Keratinocyte (primary cell): ENCODE measurements at regions not wholly inside any gene's neighbourhood (a gene's known extent, or its start where the extent isn't known, plus 50 kb on each side); places are given as distances from the start of the nearest gene placed in this dataset.

Source experiments
- DNase-seq: peaks from one replicate; pipeline ENCODE4 v3.0.0-alpha.2; 2011; ENCODE audit warnings: low read depth, missing footprints, low spot score
- FAIRE-seq: peaks from 2 replicates; lab custom pipeline; 2011; peaks lifted over from hg19 to GRCh38; lab: Jason Lieb, UNC
- H2AFZ ChIP-seq: 2 replicates; pipeline ENCODE4 v1.6.0; 2012; ENCODE audit warnings: low read length, control low read depth, inconsistent platforms; ENCODE audit not compliant: control insufficient read depth
- H3K27ac ChIP-seq: 2 replicates; pipeline ENCODE4 v1.5.1; 2011; ENCODE audit warnings: low read length; ENCODE audit not compliant: control insufficient read depth, insufficient read depth
- H3K27me3 ChIP-seq: 3 replicates; pipeline ENCODE4 v1.6.0; 2011; ENCODE audit warnings: low read length; ENCODE audit not compliant: control insufficient read depth, insufficient read depth; ENCODE audit errors: extremely low read depth
- H3K36me3 ChIP-seq, 2 experiments: 2 replicates in 1 of 2; 3 replicates in 1 of 2; pipeline ENCODE4 v1.5.1; 2011; ENCODE audit warnings: low read length in 2 of 2, mild to moderate bottlenecking in 1 of 2; ENCODE audit not compliant: control insufficient read depth in 2 of 2, insufficient read depth in 2 of 2; ENCODE audit errors: extremely low read depth in 1 of 2
- H3K4me1 ChIP-seq: 3 replicates; pipeline ENCODE4 v1.5.1; 2011; ENCODE audit warnings: low read length; ENCODE audit not compliant: control insufficient read depth, insufficient read depth; ENCODE audit errors: extremely low read depth
- H3K4me2 ChIP-seq: 3 replicates; pipeline ENCODE4 v1.6.0; 2011; ENCODE audit warnings: low read depth, low read length; ENCODE audit not compliant: control insufficient read depth, insufficient read depth; ENCODE audit errors: extremely low read depth
- H3K4me3 ChIP-seq, 3 experiments: fragments of 200-600 bp in 1 of 3; sonication (generic) in 1 of 3; 2 replicates in 2 of 3; 3 replicates in 1 of 3; pipeline ENCODE4 v1.5.1; 2011 to 2016; ENCODE audit warnings: low read length in 3 of 3, mild to moderate bottlenecking in 3 of 3, control low read depth in 2 of 3, inconsistent platforms in 1 of 3, low read depth in 1 of 3, mixed read lengths in 1 of 3, mixed run types in 1 of 3, moderate library complexity in 1 of 3; ENCODE audit not compliant: control insufficient read depth in 2 of 3, insufficient read depth in 2 of 3; ENCODE audit errors: extremely low read depth in 1 of 3
- H3K79me2 ChIP-seq: 2 replicates; pipeline ENCODE4 v1.6.0; 2012; ENCODE audit warnings: low read length; ENCODE audit not compliant: control insufficient read depth, insufficient read depth
- H3K9ac ChIP-seq: 3 replicates; pipeline ENCODE4 v1.6.0; 2011; ENCODE audit warnings: low read length; ENCODE audit not compliant: control insufficient read depth, insufficient read depth; ENCODE audit errors: extremely low read depth
- H3K9me1 ChIP-seq: 3 replicates; pipeline ENCODE4 v1.6.0; 2011; ENCODE audit warnings: low read length; ENCODE audit not compliant: control insufficient read depth, insufficient read depth; ENCODE audit errors: extremely low read depth
- H3K9me3 ChIP-seq: 2 replicates; pipeline ENCODE4 v1.5.1; 2012; ENCODE audit warnings: low read depth, low read length; ENCODE audit not compliant: control insufficient read depth
- H4K20me1 ChIP-seq: 3 replicates; pipeline ENCODE4 v1.6.0; 2011; ENCODE audit warnings: low read length; ENCODE audit not compliant: control insufficient read depth, insufficient read depth; ENCODE audit errors: extremely low read depth
- EZH2 ChIP-seq: IDR thresholded peaks from one replicate; pipeline ENCODE4 v1.6.1; 2012; ENCODE audit warnings: inconsistent platforms, mild to moderate bottlenecking, low read length, moderate library complexity
- dilution Hi-C: fragments of 300-500 bp; cut with MboI; formaldehyde crosslinking; loops from one replicate; pipeline ENCODE4 v1.7.0; 2020; ENCODE audit warnings: low sequenced_read_pairs; ENCODE audit not compliant: extremely low pct_ligation_motif_present
- TF ChIP-seq, protein P1 (sequence below), 3 experiments: IDR thresholded peaks in 1 of 3; conservative IDR thresholded peaks in 1 of 3; optimal IDR thresholded peaks in 1 of 3; 2 replicates in 2 of 3; 3 replicates in 1 of 3; pipeline versions ENCODE3 to v1.5.1; 2011; ENCODE audit warnings: low read length in 3 of 3, mild to moderate bottlenecking in 3 of 3, moderate library complexity in 2 of 3, control low read depth in 1 of 3, inconsistent platforms in 1 of 3; ENCODE audit not compliant: insufficient read depth in 2 of 3; ENCODE audit errors: extremely low read depth in 1 of 3

DNA sequence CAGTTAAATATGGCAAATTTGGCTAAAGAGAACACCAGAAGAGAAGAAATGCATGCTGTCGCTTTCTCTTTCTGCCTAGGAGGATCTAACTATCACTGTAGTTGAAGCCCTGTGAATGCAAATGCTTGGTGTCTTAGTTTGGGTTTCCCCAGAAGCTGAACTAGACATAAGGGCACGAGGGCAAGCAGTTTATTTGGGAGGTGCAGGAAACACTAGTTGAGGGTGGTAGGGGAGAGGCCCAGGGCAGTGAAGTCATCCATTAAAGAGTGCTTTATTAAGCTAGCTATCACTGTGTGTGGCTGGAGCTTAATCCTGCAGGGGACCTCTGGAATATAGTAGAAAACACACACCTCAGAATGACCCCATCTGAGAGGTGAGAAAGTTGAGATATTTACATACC is 639.8 kb upstream of the ZEB2 start:
- Histone ChIP-seq H3K27me3 (no peaks in the 10 kb centered on the region), H3K9ac (no peak overlapping the region), H3K4me3 (no peak overlapping the region), H3K27ac (no peak overlapping the region), H3K79me2 (no peaks in the 10 kb centered on the region), H3K4me1 (no peaks in the 10 kb centered on the region), H3K36me3 (no peaks in the 10 kb centered on the region), H2AFZ (no peak overlapping the region), H3K9me3 (no peaks in the 10 kb centered on the region), H3K4me2 (no peak overlapping the region), H4K20me1 (no peaks in the 10 kb centered on the region), H3K9me1 (no peaks in the 10 kb centered on the region)
- dilution Hi-C loops, result no loop called here
- DNase-seq (no peak), FAIRE-seq (no peak)
- no peak for TF ChIP-seq EZH2
- TF ChIP-seq, protein P1, sequence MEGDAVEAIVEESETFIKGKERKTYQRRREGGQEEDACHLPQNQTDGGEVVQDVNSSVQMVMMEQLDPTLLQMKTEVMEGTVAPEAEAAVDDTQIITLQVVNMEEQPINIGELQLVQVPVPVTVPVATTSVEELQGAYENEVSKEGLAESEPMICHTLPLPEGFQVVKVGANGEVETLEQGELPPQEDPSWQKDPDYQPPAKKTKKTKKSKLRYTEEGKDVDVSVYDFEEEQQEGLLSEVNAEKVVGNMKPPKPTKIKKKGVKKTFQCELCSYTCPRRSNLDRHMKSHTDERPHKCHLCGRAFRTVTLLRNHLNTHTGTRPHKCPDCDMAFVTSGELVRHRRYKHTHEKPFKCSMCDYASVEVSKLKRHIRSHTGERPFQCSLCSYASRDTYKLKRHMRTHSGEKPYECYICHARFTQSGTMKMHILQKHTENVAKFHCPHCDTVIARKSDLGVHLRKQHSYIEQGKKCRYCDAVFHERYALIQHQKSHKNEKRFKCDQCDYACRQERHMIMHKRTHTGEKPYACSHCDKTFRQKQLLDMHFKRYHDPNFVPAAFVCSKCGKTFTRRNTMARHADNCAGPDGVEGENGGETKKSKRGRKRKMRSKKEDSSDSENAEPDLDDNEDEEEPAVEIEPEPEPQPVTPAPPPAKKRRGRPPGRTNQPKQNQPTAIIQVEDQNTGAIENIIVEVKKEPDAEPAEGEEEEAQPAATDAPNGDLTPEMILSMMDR (optimal IDR thresholded peaks at IDR 0.05 in 1 of 3, IDR thresholded peaks at IDR 0.05 in 1 of 3, conservative IDR thresholded peaks at IDR 0.05 in 1 of 3; ENCODE audit: extremely low read depth in 1 of 3, insufficient read depth in 2 of 3, low read length in 3 of 3), result no peak

DNA sequence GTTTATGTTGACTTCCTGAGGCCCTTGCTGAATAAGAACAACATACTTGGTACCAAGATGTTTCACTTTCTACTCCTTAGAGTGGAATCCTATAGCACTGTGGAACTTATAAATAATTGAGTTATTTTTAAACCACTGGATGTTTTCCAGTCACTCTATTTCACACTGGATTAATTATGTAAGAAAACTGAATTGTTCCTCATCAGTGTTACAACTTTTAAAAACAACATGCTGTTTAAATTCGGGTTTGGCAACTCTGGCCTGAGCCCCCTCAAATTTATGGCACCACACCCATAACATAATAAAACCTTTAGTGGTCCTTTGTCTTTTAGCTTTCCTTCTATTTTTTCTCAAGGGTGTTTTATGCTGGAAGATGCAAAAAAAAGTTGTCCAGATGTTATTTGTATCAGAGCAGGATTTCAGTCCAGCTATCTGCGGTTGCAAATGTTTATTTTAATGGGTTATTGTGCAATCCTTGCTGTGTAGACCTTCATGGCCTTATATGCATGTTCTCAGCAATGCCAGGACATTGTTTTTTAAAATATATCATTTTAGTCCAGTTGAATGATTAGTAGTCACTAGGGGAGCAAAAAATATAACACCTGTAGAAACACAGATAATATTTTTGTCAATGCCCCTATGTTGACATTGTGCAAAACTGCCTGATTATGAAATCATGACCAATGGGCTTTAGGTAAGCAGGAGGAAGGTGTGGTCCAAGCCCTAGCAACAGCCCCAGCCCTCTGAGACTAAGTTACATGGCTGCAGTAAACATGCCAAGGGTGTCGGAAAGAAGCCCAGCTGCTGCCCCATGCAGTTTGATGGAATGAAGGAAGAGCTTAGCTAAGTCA is 638.0 kb upstream of the ZEB2 start:
- no peaks in the 10 kb centered on the region for H3K79me2 ChIP-seq
- no peak overlapping the region for H2AFZ ChIP-seq
- H3K9me3 ChIP-seq, result no peaks in the 10 kb centered on the region
- no peaks in the 10 kb centered on the region for H3K36me3 ChIP-seq
- H3K4me1 ChIP-seq, result no peaks in the 10 kb centered on the region
- DNase-seq (no peak), FAIRE-seq (no peak)
- TF ChIP-seq, protein P1 (optimal IDR thresholded peaks at IDR 0.05 in 1 of 3, IDR thresholded peaks at IDR 0.05 in 1 of 3, conservative IDR thresholded peaks at IDR 0.05 in 1 of 3; ENCODE audit: extremely low read depth in 1 of 3, insufficient read depth in 2 of 3, low read length in 3 of 3), result no peak
- TF ChIP-seq EZH2, result no peak
- no peak overlapping the region for H3K27ac ChIP-seq
- H3K9me1 ChIP-seq, result no peaks in the 10 kb centered on the region
- no peak overlapping the region for H3K4me3 ChIP-seq
- dilution Hi-C loops, result no loop called here
- no peak overlapping the region for H3K4me2 ChIP-seq
- no peak overlapping the region for H3K9ac ChIP-seq
- H4K20me1 ChIP-seq, result no peaks in the 10 kb centered on the region
- no peaks in the 10 kb centered on the region for H3K27me3 ChIP-seq
